ENCODE measurements at regions not wholly inside any gene's neighbourhood (a gene's known extent, or its start where the extent isn't known, plus 50 kb on each side); places are given as distances from the start of the nearest gene placed in this dataset.

- no peak for TF ChIP-seq CTCF (IDR thresholded peaks at IDR 0.05)
- TF ChIP-seq POLR2A (IDR thresholded peaks at IDR 0.05): no peak
Observed at GRCh38 chr18:78586586-78586985, 393.0 kb upstream of the SALL3 start.

Data from heart left ventricle (tissue), 13 donors.